Activated CD4-positive, alpha-beta T cell treated with anti-CD3 and anti-CD28 coated beads, Interleukin-2, Interleukin-6, amounts not matched to agents 100 ng/mL and 50 ng/mL, durations not matched to agents 16 hours and 8 hours (primary cell): ENCODE measurements at regions not wholly inside any gene's neighbourhood (a gene's known extent, or its start where the extent isn't known, plus 50 kb on each side); places are given as distances from the start of the nearest gene placed in this dataset.

Experiments used
- DNase-seq: peaks from one replicate; pipeline ENCODE4 v3.0.0-alpha.2; 2020

- DNase-seq, result no peak
Measured at GRCh38 chr4:129167640-129168260, 71.8 kb downstream of the C4orf33 start.

- DNase-seq, result no peak
Measured at GRCh38 chr4:129172181-129172580, 76.2 kb downstream of the C4orf33 start.

- no peak for DNase-seq
Measured at GRCh38 chr4:129176864-129177263, 80.9 kb downstream of the C4orf33 start.

GRCh38 chr4:129179276-129179675 lies 83.3 kb downstream of the C4orf33 start:
- DNase-seq, result no peak

GRCh38 chr4:129189630-129190029 lies 93.7 kb downstream of the C4orf33 start:
- no peak for DNase-seq

- no peak for DNase-seq
Measured at GRCh38 chr4:129193357-129194100, 97.6 kb downstream of the C4orf33 start.

- DNase-seq, result no peak
Measured at GRCh38 chr4:129208481-129208880, 112.5 kb downstream of the C4orf33 start.

- no peak for DNase-seq
Measured at GRCh38 chr4:129213692-129214091, 117.7 kb downstream of the C4orf33 start.

- no peak for DNase-seq
Measured at GRCh38 chr4:129218360-129218759, 122.4 kb downstream of the C4orf33 start.

- DNase-seq, result no peak
Measured at GRCh38 chr4:129218897-129219296, 122.9 kb downstream of the C4orf33 start.

- no peak for DNase-seq
Measured at GRCh38 chr4:129220254-129220653, 124.3 kb downstream of the C4orf33 start.

GRCh38 chr4:129223945-129224344 lies 128.0 kb downstream of the C4orf33 start:
- DNase-seq, result no peak

- DNase-seq, result no peak
Measured at GRCh38 chr4:129230846-129231245, 134.9 kb downstream of the C4orf33 start.

- no peak for DNase-seq
Measured at GRCh38 chr4:129231945-129232588, 136.1 kb downstream of the C4orf33 start.

- DNase-seq, result no peak
Measured at GRCh38 chr4:129232589-129233337, 136.8 kb downstream of the C4orf33 start.

GRCh38 chr4:129233691-129234090 lies 137.7 kb downstream of the C4orf33 start:
- no peak for DNase-seq

- DNase-seq, result no peak
Measured at GRCh38 chr4:129236351-129236750, 140.4 kb downstream of the C4orf33 start.

- no peak for DNase-seq
Measured at GRCh38 chr4:129239088-129239487, 143.1 kb downstream of the C4orf33 start.

GRCh38 chr4:129240816-129241215 lies 144.9 kb downstream of the C4orf33 start:
- no peak for DNase-seq

GRCh38 chr4:129246145-129246544 lies 150.2 kb downstream of the C4orf33 start:
- no peak for DNase-seq

GRCh38 chr4:129246910-129247461 lies 151.0 kb downstream of the C4orf33 start:
- no peak for DNase-seq

- no peak for DNase-seq
Measured at GRCh38 chr4:129248621-129249020, 152.7 kb downstream of the C4orf33 start.

GRCh38 chr4:129254126-129254525 lies 158.2 kb downstream of the C4orf33 start:
- DNase-seq, result no peak
